ENCODE measurements at regions not wholly inside any gene's neighbourhood (a gene's known extent, or its start where the extent isn't known, plus 50 kb on each side); places are given as distances from the start of the nearest gene placed in this dataset.

- Histone ChIP-seq H3K36me3 (replicated peaks in 1 of 2; ENCODE audit: control extremely low read depth in 1 of 2, control insufficient read depth in 1 of 2, extremely low read depth in 1 of 2, insufficient read depth in 2 of 2, low read length in 1 of 2) (no peaks in the 10 kb centered on the region), H3K9me3 (ENCODE audit: control extremely low read depth in 1 of 3, control insufficient read depth in 2 of 3, insufficient read depth in 1 of 3, low read length in 2 of 3) (no peaks in the 10 kb centered on the region), H3K79me2 (ENCODE audit: control insufficient read depth, insufficient read depth, low read length) (no peaks in the 10 kb centered on the region), H3K4me2 (replicated peaks; ENCODE audit: low read depth, low read length, poor library complexity, severe bottlenecking) (no peak overlapping the region), H4K20me1 (ENCODE audit: control insufficient read depth, insufficient read depth, low read length, poor library complexity, severe bottlenecking) (no peaks in the 10 kb centered on the region), H3K4me1 (ENCODE audit: control insufficient read depth in 2 of 2, insufficient read depth in 2 of 2, low read length in 2 of 2) (no peaks in the 10 kb centered on the region), H3K4me3 (ENCODE audit: control extremely low read depth in 1 of 5, extremely low read depth in 1 of 5, insufficient read depth in 1 of 5, low read depth in 2 of 5, low read length in 4 of 5) (no peak overlapping the region), H2AFZ (ENCODE audit: insufficient read depth, low read depth, low read length, poor library complexity, severe bottlenecking) (no peak overlapping the region), H3K27ac (ENCODE audit: low read length in 2 of 2) (no peak overlapping the region), H3K27me3 (replicated peaks in 1 of 4; ENCODE audit: control extremely low read depth in 1 of 4, control insufficient read depth in 3 of 4, insufficient read depth in 4 of 4, low read length in 3 of 4) (no peaks in the 10 kb centered on the region), H3K9ac (ENCODE audit: low read length) (no peak overlapping the region)
- H3K9me3 Mint-ChIP-seq (ENCODE audit: insufficient read depth) = no peaks in the 10 kb centered on the region
- POLR2A ChIA-PET = no interaction called here
- no peak overlapping the region for H3K4me3 Mint-ChIP-seq
- H3K4me1 Mint-ChIP-seq = no peaks in the 10 kb centered on the region
- ATAC-seq (ENCODE audit: low read depth) (no peak), DNase-seq (no peak)
- no CpG with 5 or more reads among the region's 5 CpGs for WGBS (ENCODE audit: insufficient coverage)
- CTCF ChIA-PET = no interaction called here
- H3K27me3 Mint-ChIP-seq = peaks cover 12% of the 10 kb centered on the region
- H3K27ac Mint-ChIP-seq = no peak overlapping the region
- TF ChIP-seq EZH2 (IDR thresholded peaks at IDR 0.05; ENCODE audit: borderline replicate concordance, insufficient read depth, low read depth, low read length, poor library complexity, severe bottlenecking) (no peak), CTCF (IDR thresholded peaks at IDR 0.05) (no peak)
- intact Hi-C loops (cut with micrococcal nuclease) = no loop called here
Observed at GRCh38 chr7:115116773-115117715, 195.2 kb downstream of the MDFIC start.

- Mint-ChIP-seq H3K9me3 (ENCODE audit: insufficient read depth) (no peaks in the 10 kb centered on the region), H3K4me3 (no peak overlapping the region), H3K4me1 (no peaks in the 10 kb centered on the region), H3K27ac (no peak overlapping the region), H3K27me3 (peaks cover 12% of the 10 kb centered on the region)
- POLR2A ChIA-PET = no interaction called here
- no peak overlapping the region for H3K4me3 ChIP-seq (ENCODE audit: control extremely low read depth in 1 of 5, extremely low read depth in 1 of 5, insufficient read depth in 1 of 5, low read depth in 2 of 5, low read length in 4 of 5)
- no peaks in the 10 kb centered on the region for H3K36me3 ChIP-seq (replicated peaks in 1 of 2; ENCODE audit: control extremely low read depth in 1 of 2, control insufficient read depth in 1 of 2, extremely low read depth in 1 of 2, insufficient read depth in 2 of 2, low read length in 1 of 2)
- H3K27me3 ChIP-seq (replicated peaks in 1 of 4; ENCODE audit: control extremely low read depth in 1 of 4, control insufficient read depth in 3 of 4, insufficient read depth in 4 of 4, low read length in 3 of 4) = no peaks in the 10 kb centered on the region
- TF ChIP-seq CTCF (IDR thresholded peaks at IDR 0.05) = no peak
- no peak for TF ChIP-seq EZH2 (IDR thresholded peaks at IDR 0.05; ENCODE audit: borderline replicate concordance, insufficient read depth, low read depth, low read length, poor library complexity, severe bottlenecking)
- ATAC-seq (ENCODE audit: low read depth) (no peak), DNase-seq (no peak)
- CTCF ChIA-PET = interaction anchor here (0.8 kb wide), 1 partner anchor 16 kb away, joined by 3 read pairs; no protein-coding TSS in a partner anchor
- H3K79me2 ChIP-seq (ENCODE audit: control insufficient read depth, insufficient read depth, low read length) = no peaks in the 10 kb centered on the region
- no peaks in the 10 kb centered on the region for H3K9me3 ChIP-seq (ENCODE audit: control extremely low read depth in 1 of 3, control insufficient read depth in 2 of 3, insufficient read depth in 1 of 3, low read length in 2 of 3)
- no peak overlapping the region for H2AFZ ChIP-seq (ENCODE audit: insufficient read depth, low read depth, low read length, poor library complexity, severe bottlenecking)
- WGBS (ENCODE audit: insufficient coverage) = 93% methylated on average over 2 of the region's 3 CpGs
- no peaks in the 10 kb centered on the region for H4K20me1 ChIP-seq (ENCODE audit: control insufficient read depth, insufficient read depth, low read length, poor library complexity, severe bottlenecking)
- no peak overlapping the region for H3K27ac ChIP-seq (ENCODE audit: low read length in 2 of 2)
- no peaks in the 10 kb centered on the region for H3K4me1 ChIP-seq (ENCODE audit: control insufficient read depth in 2 of 2, insufficient read depth in 2 of 2, low read length in 2 of 2)
- intact Hi-C loops (cut with micrococcal nuclease) = no loop called here
- no peak overlapping the region for H3K9ac ChIP-seq (ENCODE audit: low read length)
- no peak overlapping the region for H3K4me2 ChIP-seq (replicated peaks; ENCODE audit: low read depth, low read length, poor library complexity, severe bottlenecking)
Observed at GRCh38 chr7:115113776-115114175, 191.9 kb downstream of the MDFIC start.
